NB4 (cell line): ENCODE measurements at regions not wholly inside any gene's neighbourhood (a gene's known extent, or its start where the extent isn't known, plus 50 kb on each side); places are given as distances from the start of the nearest gene placed in this dataset.

ENCODE experiments used
- CTCF ChIP-seq: IDR thresholded peaks from one replicate; pipeline ENCODE4 v1.5.1; 2012; ENCODE audit warnings: low read depth, low read length
- MAX ChIP-seq: IDR thresholded peaks from 2 replicates; pipeline ENCODE4 v1.6.1; 2011; ENCODE audit warnings: low read depth, low read length
- MYC ChIP-seq: IDR thresholded peaks from 2 replicates; pipeline ENCODE4 v1.6.1; 2011; ENCODE audit warnings: low read depth, low read length
- POLR2A ChIP-seq: IDR thresholded peaks from 2 replicates; pipeline ENCODE4 v1.6.1; 2011; ENCODE audit warnings: mild to moderate bottlenecking; ENCODE audit not compliant: insufficient read length; ENCODE audit errors: extremely low read depth

GRCh38 chr1:187619175-187619574 is 790.4 kb downstream of the PLA2G4A start:
- TF ChIP-seq CTCF = no peak
- no peak for TF ChIP-seq POLR2A
- TF ChIP-seq MYC = no peak
- TF ChIP-seq MAX = no peak
